ENCODE measurements at regions not wholly inside any gene's neighbourhood (a gene's known extent, or its start where the extent isn't known, plus 50 kb on each side); places are given as distances from the start of the nearest gene placed in this dataset.

DNA sequence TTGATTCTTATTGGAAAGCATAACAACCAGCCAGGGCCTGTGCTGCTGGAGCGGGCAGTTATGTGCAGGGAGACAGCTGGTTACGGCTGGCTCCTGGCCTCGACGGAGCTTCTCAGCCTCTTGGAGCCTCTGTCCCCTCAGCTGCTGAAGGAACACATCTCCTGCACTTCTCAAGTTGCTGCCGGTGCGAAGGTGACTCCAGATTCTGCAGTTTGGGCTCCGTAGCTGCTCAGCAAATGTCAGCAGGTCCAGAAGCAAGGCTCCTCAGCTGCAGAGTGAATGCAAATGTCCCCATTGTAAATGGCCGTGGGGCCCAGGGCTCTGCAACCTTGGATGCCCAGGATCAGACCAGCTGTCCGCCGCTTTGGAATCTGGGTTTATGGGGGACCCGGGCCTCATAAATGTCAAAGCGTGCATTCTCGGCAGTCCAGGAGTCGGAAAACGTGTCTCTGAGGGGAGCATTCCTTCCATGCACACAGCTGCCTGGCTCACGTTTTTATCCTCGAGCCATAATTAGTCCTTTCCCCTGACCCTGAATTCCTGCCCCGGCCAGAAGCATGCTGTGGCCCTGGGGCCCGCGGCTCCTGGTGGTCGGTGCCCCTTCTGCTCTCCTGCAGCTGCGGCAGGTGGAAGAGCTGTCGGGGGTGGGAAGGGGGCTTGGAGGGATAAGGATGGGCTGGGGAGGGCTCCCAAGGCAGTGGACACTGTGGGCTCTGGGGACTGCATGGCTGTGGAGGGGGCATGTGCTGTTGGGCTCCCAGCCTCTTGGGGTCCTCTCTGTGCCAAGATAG is 106.0 kb downstream of the KIF26A start:
- Histone ChIP-seq H3K27me3 (ENCODE audit: control insufficient read depth, insufficient read depth, low read length) (no peaks in the 10 kb centered on the region), H3K4me3 (ENCODE audit: low read depth, low read length) (no peak overlapping the region), H3K36me3 (ENCODE audit: control insufficient read depth, insufficient read depth, low read length) (peaks cover 2% of the 10 kb centered on the region), H3K9me3 (ENCODE audit: control insufficient read depth, insufficient read depth, low read length) (peaks cover 7% of the 10 kb centered on the region), H3K9ac (ENCODE audit: low read depth, low read length) (no peak overlapping the region), H3K4me1 (ENCODE audit: control insufficient read depth, insufficient read depth, low read length) (peaks cover 3% of the 10 kb centered on the region)

DNA sequence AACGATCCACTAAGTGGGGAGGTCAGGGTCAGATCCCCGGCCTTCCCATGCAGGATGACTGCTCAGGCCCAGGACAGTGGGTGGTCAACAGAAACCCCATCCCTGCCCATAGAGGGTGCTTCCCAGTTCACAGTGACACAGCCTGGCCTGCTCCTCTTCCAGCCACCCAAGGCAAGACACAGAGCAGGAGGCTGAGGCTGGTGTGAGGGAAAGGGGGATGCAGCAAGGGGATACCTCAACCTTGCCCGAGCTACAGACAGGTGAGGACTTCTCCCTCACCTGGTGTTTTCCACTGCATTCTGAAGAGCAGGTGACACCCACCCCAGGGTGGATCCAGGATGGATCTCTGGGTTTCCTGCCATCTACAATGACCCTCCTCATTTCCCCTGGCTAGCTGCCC is 106.7 kb downstream of the KIF26A start:
- Histone ChIP-seq H3K4me1 (ENCODE audit: control insufficient read depth, insufficient read depth, low read length) (peaks cover 3% of the 10 kb centered on the region), H3K27me3 (ENCODE audit: control insufficient read depth, insufficient read depth, low read length) (no peaks in the 10 kb centered on the region), H3K9ac (ENCODE audit: low read depth, low read length) (no peak overlapping the region), H3K9me3 (ENCODE audit: control insufficient read depth, insufficient read depth, low read length) (peaks cover 7% of the 10 kb centered on the region), H3K4me3 (ENCODE audit: low read depth, low read length) (no peak overlapping the region), H3K36me3 (ENCODE audit: control insufficient read depth, insufficient read depth, low read length) (peaks cover 2% of the 10 kb centered on the region)

DNA sequence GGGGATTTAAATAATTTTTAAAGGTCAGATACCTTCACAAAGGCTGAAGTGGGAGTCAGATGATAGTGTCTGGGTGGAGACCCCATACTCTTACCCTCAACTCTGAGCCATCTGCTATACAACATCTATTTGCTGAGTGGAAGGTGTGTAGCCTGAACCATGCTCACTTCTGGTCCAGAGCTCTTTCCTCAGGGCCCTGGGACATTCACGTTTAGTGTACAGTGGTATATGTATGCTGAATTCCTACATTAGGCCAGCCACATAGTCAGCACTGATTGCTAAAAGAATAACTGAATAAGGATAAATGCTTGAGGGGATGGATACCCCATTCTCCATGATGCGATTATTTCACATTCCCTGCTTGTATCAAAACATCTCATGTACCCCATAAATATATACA is 107.3 kb downstream of the KIF26A start:
- Histone ChIP-seq H3K27me3 (ENCODE audit: control insufficient read depth, insufficient read depth, low read length) (no peaks in the 10 kb centered on the region), H3K9me3 (ENCODE audit: control insufficient read depth, insufficient read depth, low read length) (peaks cover 7% of the 10 kb centered on the region), H3K9ac (ENCODE audit: low read depth, low read length) (no peak overlapping the region), H3K4me3 (ENCODE audit: low read depth, low read length) (no peak overlapping the region), H3K4me1 (ENCODE audit: control insufficient read depth, insufficient read depth, low read length) (no peaks in the 10 kb centered on the region), H3K36me3 (ENCODE audit: control insufficient read depth, insufficient read depth, low read length) (peaks cover 2% of the 10 kb centered on the region)

DNA sequence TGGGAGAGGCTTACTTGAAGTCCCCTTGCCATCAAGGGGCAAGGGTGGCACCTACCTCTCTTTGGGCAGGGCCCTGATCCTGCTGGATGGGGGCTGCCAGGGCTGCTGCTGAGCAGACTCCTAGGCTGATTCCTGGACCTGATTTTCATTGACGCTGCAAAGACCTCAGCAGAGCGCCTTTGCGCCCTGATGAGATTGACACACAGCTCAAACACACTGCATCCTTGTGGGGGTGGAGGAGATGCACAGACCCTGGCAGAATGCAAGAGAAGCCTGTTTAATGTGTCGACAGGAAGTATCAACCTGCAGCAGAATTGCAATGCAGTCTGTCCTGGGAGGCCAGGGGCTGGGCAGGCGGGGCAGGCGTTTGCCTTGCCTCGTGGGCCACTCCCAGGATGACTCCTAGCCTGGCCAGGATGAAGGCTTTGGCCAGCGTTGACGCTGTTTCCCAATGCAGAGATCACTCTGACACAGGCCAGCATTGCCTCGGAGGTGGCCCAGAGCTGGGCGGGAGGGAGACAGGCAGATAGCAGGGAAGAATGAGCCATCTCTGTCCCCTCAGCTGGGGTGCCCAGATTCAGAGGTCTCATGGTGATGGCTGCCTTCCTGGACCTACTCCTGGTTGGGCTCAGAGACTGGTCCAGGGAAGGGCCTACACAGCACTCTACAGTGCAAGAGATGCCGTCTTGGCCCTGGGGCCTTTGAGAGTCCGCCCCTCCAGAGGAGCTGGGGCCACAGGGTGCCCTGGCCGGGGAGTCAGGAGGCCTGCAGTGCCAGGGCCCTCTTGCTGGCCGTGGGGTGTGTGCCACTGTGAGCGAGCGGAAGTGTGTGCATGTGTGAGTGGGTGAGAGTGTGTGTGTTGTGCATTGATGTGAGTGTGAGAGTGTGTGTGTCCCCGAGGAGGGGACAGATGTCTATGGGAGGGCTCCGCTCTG is 108.3 kb downstream of the KIF26A start:
- Histone ChIP-seq H3K27me3 (ENCODE audit: control insufficient read depth, insufficient read depth, low read length) (no peaks in the 10 kb centered on the region), H3K9me3 (ENCODE audit: control insufficient read depth, insufficient read depth, low read length) (peaks cover 7% of the 10 kb centered on the region), H3K36me3 (ENCODE audit: control insufficient read depth, insufficient read depth, low read length) (peaks cover 2% of the 10 kb centered on the region), H3K9ac (ENCODE audit: low read depth, low read length) (no peak overlapping the region), H3K4me3 (ENCODE audit: low read depth, low read length) (no peak overlapping the region), H3K4me1 (ENCODE audit: control insufficient read depth, insufficient read depth, low read length) (no peaks in the 10 kb centered on the region)

DNA sequence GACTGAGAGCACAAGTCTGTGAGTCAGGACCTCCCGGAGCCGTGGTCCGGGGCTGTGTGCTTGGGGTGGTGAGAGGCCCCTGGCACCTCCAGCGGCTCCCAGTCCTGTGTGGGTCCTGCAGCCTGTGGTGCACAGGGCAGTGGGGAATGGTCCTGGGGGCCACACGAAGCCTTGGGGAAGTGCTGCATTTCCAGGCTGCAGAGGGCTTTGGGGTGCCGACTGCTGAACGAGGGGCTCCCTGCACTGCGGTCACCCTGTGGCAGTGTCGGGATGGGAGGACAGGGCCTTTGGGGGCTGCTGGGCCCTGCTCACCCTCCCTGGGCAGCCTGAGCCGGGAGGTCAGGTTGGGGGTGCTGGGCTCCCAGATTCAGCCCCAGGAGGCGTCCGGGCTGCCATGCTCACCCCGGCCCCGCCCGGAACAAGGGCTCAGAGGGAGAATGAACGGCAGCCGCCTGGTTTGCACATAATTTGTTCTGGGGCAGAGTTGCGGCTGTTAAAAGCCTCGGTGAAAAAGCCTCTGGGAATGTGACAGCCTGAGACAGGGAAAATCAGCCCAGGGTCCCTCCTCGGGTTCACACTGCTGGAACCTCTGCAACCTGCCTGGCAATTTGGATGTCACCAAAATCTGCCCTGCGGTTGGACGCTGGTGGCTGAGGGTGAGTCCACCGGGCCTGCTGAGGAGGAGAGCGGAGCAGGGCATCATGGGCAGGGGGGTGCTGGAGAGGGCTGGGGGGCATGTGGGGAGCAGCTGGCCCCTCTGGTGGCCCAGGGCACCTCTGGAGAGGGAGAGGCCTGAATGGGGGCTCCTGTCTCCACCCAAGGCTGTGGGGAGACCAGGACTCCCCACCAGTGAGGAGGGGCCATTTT is 109.2 kb downstream of the KIF26A start:
- no peak overlapping the region for H3K4me3 ChIP-seq (ENCODE audit: low read depth, low read length)
- no peaks in the 10 kb centered on the region for H3K27me3 ChIP-seq (ENCODE audit: control insufficient read depth, insufficient read depth, low read length)
- no peak overlapping the region for H3K9ac ChIP-seq (ENCODE audit: low read depth, low read length)
- H3K36me3 ChIP-seq (ENCODE audit: control insufficient read depth, insufficient read depth, low read length), result peaks cover 2% of the 10 kb centered on the region
- no peaks in the 10 kb centered on the region for H3K4me1 ChIP-seq (ENCODE audit: control insufficient read depth, insufficient read depth, low read length)
- peaks cover 7% of the 10 kb centered on the region for H3K9me3 ChIP-seq (ENCODE audit: control insufficient read depth, insufficient read depth, low read length)

DNA sequence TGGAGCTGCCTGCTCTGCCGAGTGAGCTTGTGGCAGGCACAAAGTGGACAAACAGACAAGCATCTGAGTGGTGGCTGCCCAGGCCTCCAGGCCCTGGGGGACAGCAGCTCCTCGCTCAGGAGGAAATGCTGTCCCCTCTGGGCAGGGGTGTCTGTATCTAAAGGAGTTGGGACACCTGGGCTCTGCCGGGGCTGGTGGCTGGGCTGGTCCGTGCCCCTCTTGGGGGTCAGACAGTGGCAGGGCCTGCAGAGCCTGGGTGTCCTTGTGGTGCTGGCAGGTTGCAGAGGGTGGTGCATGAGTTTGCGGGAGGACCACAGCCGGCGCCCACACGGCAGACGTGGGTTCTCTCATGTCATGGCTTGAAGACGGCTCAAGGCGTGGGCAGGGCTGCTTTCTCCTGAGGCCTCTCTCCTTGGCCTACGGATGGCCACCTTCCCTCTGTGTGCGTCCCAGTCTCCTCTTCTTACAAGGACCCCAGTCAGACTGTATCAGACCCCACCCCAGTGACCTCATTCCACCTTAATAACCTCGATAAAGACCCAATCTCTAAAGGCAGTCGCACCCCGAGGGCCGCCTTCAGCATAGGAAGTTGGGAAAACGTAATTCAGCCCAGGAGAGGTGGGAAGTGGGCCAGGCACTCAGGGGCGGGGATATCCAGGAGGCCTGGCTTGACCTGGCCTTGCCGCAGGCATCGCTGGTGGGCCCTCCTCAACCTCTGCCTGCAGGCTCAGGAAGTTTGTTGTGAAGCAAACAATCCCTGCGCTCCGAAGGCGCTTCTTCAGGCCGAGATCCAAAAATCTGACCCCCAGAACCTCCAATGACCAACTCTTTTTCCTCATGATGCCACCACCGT is 110.0 kb downstream of the KIF26A start:
- Histone ChIP-seq H3K9ac (ENCODE audit: low read depth, low read length) (no peak overlapping the region), H3K27me3 (ENCODE audit: control insufficient read depth, insufficient read depth, low read length) (no peaks in the 10 kb centered on the region), H3K4me1 (ENCODE audit: control insufficient read depth, insufficient read depth, low read length) (no peaks in the 10 kb centered on the region), H3K9me3 (ENCODE audit: control insufficient read depth, insufficient read depth, low read length) (peaks cover 7% of the 10 kb centered on the region), H3K36me3 (ENCODE audit: control insufficient read depth, insufficient read depth, low read length) (peaks cover 2% of the 10 kb centered on the region), H3K4me3 (ENCODE audit: low read depth, low read length) (no peak overlapping the region)

DNA sequence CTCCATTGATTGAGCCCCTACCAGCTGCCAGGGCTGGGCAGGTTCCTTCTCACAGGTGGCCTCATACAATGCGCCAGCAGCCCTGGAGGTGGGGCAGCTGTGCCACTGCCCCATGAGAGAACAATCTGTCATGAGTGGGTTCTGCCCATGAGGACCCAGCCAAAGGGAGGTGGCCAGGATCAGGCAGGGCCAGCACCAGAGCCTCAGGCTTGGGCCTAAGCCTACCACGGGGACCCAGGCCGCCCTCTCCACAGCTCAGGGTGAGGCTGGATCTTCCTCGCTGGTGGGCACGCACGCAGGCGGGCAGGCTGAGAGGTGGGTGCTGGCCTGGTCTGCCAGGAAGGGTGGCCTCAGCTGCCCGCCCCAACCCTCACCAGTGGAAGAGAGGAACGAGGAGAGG is 110.7 kb downstream of the KIF26A start:
- no peak overlapping the region for H3K4me3 ChIP-seq (ENCODE audit: low read depth, low read length)
- H3K9ac ChIP-seq (ENCODE audit: low read depth, low read length), result no peak overlapping the region
- H3K9me3 ChIP-seq (ENCODE audit: control insufficient read depth, insufficient read depth, low read length), result peaks cover 7% of the 10 kb centered on the region
- peaks cover 2% of the 10 kb centered on the region for H3K36me3 ChIP-seq (ENCODE audit: control insufficient read depth, insufficient read depth, low read length)
- no peaks in the 10 kb centered on the region for H3K27me3 ChIP-seq (ENCODE audit: control insufficient read depth, insufficient read depth, low read length)
- H3K4me1 ChIP-seq (ENCODE audit: control insufficient read depth, insufficient read depth, low read length), result no peaks in the 10 kb centered on the region

DNA sequence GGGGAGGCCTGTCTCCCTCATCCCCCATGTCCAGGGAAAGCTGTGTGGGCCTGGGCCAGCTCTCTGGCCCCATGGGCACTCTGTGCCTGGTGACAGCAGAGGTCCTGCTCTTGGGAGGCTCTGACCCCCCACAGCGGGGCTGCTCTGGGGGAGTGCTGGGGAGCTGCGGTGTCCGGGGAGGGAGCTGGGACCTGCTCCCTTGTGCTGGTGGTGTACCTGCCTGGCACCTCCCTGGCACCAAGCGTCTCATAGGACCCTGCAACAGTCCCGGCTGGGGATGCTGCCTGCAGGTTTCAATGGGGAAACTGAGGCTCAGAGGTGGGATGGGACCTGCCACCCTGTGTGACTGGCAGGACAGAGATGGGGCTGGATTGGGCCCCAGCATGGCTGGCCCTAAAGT is 111.3 kb downstream of the KIF26A start:
- peaks cover 7% of the 10 kb centered on the region for H3K9me3 ChIP-seq (ENCODE audit: control insufficient read depth, insufficient read depth, low read length)
- H3K9ac ChIP-seq (ENCODE audit: low read depth, low read length), result no peak overlapping the region
- H3K36me3 ChIP-seq (ENCODE audit: control insufficient read depth, insufficient read depth, low read length), result peaks cover 2% of the 10 kb centered on the region
- H3K4me3 ChIP-seq (ENCODE audit: low read depth, low read length), result no peak overlapping the region
- no peaks in the 10 kb centered on the region for H3K27me3 ChIP-seq (ENCODE audit: control insufficient read depth, insufficient read depth, low read length)
- no peaks in the 10 kb centered on the region for H3K4me1 ChIP-seq (ENCODE audit: control insufficient read depth, insufficient read depth, low read length)

DNA sequence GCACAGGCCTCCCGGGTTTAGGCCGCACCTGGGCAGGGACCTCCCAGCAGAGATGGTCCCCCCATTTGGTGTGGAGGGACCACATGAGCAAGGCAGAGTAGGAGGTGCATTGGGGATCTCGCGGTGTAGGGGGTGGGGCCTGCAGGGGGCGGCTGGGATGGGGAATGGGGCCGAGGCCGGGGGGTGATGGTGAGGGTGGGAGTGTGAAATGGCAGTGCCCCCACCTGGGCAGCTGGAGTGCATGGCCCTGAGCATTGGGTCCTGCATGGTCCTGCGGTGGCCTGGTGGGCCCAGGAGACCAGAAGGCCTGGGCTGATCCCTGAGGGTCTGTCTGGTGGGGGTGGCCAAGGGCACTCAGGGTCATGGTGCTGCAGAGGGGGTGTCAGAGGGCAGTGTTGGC is 111.8 kb downstream of the KIF26A start:
- no peaks in the 10 kb centered on the region for H3K4me1 ChIP-seq (ENCODE audit: control insufficient read depth, insufficient read depth, low read length)
- peaks cover 4% of the 10 kb centered on the region for H3K9me3 ChIP-seq (ENCODE audit: control insufficient read depth, insufficient read depth, low read length)
- no peak overlapping the region for H3K4me3 ChIP-seq (ENCODE audit: low read depth, low read length)
- H3K36me3 ChIP-seq (ENCODE audit: control insufficient read depth, insufficient read depth, low read length), result no peaks in the 10 kb centered on the region
- no peak overlapping the region for H3K9ac ChIP-seq (ENCODE audit: low read depth, low read length)
- no peaks in the 10 kb centered on the region for H3K27me3 ChIP-seq (ENCODE audit: control insufficient read depth, insufficient read depth, low read length)

DNA sequence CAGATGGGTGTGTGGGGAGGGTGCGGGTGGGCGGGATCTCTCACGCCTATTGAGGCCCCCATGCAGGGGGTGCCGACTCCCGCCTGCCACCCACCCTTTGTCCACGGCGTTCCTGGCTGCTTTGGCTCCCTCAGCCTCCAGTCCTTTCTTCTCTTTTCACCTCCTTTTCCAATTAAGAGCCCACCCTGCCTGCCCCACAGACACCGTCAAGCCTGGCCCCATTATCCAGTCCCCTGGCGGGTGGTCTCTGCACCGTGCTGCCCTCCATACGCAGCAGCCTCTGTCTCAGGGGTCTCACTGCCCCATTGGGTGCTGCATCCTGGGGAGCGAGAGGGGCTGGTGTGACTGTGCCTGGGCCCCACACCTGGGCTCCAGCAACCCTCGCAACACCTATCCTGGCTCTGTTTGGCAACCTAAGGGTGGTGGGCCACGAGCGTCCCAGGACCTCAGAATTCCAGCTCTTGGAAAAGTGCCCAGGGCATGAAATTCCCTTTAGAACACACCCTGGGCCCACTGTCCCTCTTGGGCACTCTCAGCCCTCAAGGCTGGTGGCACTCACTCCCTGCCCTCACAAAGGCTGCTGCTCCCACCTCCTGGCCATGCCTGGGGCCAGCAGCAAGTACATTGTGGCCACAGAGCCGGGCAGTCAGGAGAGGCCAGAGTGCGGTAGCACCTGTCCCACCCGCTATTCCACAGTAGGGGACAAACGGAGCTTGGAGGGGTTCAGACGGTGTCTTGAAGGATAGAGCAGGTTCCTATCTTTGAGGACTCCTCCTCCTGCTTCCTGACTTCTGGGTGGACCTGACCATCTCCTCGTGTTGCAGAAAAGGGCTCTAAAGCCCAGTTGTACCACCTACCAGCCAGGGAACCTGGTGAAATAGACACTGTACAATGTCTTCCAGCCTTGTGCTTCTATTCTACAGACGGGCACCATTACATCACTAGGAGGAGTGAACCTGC is 114.1 kb downstream of the KIF26A start:
- H3K4me1 ChIP-seq (ENCODE audit: control insufficient read depth, insufficient read depth, low read length), result no peaks in the 10 kb centered on the region
- H3K36me3 ChIP-seq (ENCODE audit: control insufficient read depth, insufficient read depth, low read length), result no peaks in the 10 kb centered on the region
- H3K9ac ChIP-seq (ENCODE audit: low read depth, low read length), result no peak overlapping the region

More for the DNA sequence above, 114.1 kb downstream of the KIF26A start:
- H3K27me3 ChIP-seq (ENCODE audit: control insufficient read depth, insufficient read depth, low read length), result no peaks in the 10 kb centered on the region
- H3K4me3 ChIP-seq (ENCODE audit: low read depth, low read length), result no peak overlapping the region
- H3K9me3 ChIP-seq (ENCODE audit: control insufficient read depth, insufficient read depth, low read length), result no peaks in the 10 kb centered on the region

All from iPS-15b (cell line).